ENCODE measurements at regions not wholly inside any gene's neighbourhood (a gene's known extent, or its start where the extent isn't known, plus 50 kb on each side); places are given as distances from the start of the nearest gene placed in this dataset.

DNA sequence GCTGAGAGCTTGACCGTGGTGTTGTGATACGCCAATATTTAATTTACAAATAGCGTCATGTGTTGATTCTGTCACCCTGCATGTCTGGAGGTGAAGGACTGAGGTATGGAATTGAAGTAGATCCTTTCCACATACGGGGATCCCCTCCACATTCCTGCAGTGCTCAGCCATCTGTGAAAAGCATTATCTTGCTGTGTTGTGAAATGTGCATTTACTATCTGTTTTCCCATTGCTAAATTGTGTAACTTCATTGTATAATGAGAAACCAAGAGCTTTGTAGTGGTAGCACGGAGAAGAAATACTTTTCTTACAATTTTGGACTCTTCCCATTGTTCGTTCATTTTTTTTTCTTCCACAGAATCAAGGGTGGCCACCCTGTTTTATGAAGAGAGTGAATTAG lies 577.3 kb upstream of the ZP4 start:
- TF ChIP-seq, protein P1, sequence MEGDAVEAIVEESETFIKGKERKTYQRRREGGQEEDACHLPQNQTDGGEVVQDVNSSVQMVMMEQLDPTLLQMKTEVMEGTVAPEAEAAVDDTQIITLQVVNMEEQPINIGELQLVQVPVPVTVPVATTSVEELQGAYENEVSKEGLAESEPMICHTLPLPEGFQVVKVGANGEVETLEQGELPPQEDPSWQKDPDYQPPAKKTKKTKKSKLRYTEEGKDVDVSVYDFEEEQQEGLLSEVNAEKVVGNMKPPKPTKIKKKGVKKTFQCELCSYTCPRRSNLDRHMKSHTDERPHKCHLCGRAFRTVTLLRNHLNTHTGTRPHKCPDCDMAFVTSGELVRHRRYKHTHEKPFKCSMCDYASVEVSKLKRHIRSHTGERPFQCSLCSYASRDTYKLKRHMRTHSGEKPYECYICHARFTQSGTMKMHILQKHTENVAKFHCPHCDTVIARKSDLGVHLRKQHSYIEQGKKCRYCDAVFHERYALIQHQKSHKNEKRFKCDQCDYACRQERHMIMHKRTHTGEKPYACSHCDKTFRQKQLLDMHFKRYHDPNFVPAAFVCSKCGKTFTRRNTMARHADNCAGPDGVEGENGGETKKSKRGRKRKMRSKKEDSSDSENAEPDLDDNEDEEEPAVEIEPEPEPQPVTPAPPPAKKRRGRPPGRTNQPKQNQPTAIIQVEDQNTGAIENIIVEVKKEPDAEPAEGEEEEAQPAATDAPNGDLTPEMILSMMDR (IDR thresholded peaks at IDR 0.05) = no peak
- no peak for TF ChIP-seq MYC (IDR thresholded peaks at IDR 0.05; ENCODE audit: borderline replicate concordance, low read length)
- no peak for TF ChIP-seq CHD2 (IDR thresholded peaks at IDR 0.05; ENCODE audit: low read length, partially characterized antibody)
- TF ChIP-seq, protein P2, sequence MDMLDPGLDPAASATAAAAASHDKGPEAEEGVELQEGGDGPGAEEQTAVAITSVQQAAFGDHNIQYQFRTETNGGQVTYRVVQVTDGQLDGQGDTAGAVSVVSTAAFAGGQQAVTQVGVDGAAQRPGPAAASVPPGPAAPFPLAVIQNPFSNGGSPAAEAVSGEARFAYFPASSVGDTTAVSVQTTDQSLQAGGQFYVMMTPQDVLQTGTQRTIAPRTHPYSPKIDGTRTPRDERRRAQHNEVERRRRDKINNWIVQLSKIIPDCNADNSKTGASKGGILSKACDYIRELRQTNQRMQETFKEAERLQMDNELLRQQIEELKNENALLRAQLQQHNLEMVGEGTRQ (IDR thresholded peaks at IDR 0.05) = no peak
- no peak for TF ChIP-seq NFE2L2 (conservative IDR thresholded peaks at IDR 0.05; ENCODE audit: low read length)
- TF ChIP-seq RCOR1 (IDR thresholded peaks at IDR 0.05; ENCODE audit: low read depth, low read length) = no peak
- no peak for TF ChIP-seq POLR2AphosphoS2 (conservative IDR thresholded peaks at IDR 0.05; ENCODE audit: low read length)
- TF ChIP-seq ZNF302 (CRISPR knock-in tag; IDR thresholded peaks at IDR 0.05) = no peak
- no peak for TF ChIP-seq POLR2A (IDR thresholded peaks at IDR 0.05; ENCODE audit: low read length)
- no peak for TF ChIP-seq CEBPB (IDR thresholded peaks at IDR 0.05)
- TF ChIP-seq TP53 (CRISPR knock-in tag; IDR thresholded peaks at IDR 0.05) = no peak
- no peak for TF ChIP-seq HDAC2 (IDR thresholded peaks at IDR 0.05)
- TF ChIP-seq BHLHE40 (IDR thresholded peaks at IDR 0.05; ENCODE audit: low read depth, low read length) = no peak
- no peak for TF ChIP-seq CBX2 (IDR thresholded peaks at IDR 0.05; ENCODE audit: borderline replicate concordance, low read depth)
